Activated CD4-positive, alpha-beta T cell treated with anti-CD3 and anti-CD28 coated beads for 36 hours (primary cell): ENCODE measurements at regions not wholly inside any gene's neighbourhood (a gene's known extent, or its start where the extent isn't known, plus 50 kb on each side); places are given as distances from the start of the nearest gene placed in this dataset.
"Not testable (repeated sequence)": the region's sequence is repeated elsewhere in the genome, so short reads cannot be mapped to it uniquely, and the experiment has no call there.

Source experiments
- ATAC-seq: fragments of 200-7000 bp; cut with Tn5 transposase; one replicate; pipeline ENCODE4 v1.10.0; 2021; ENCODE audit warnings: mild to moderate bottlenecking, moderate library complexity
- CTCF ChIA-PET: fragments of 350-600 bp; sonication (Branson Sonifier 250); formaldehyde crosslinking; loops from one replicate; lab custom pipeline; 2021; ENCODE audit warnings: antibody characterized with exemption; lab: Charles Lee
- POLR2A ChIA-PET: fragments of 350-600 bp; sonication (Branson Sonifier 250); formaldehyde crosslinking; loops from one replicate; lab custom pipeline; 2021; ENCODE audit warnings: antibody characterized with exemption, inconsistent platforms; lab: Charles Lee
- DNase-seq: peaks from one replicate; pipeline ENCODE4 v3.0.0-alpha.2; 2020
- H3K27ac Mint-ChIP-seq: one replicate; pipeline ENCODE4 v1.8.0; 2021; ENCODE audit warnings: mixed read lengths
- H3K27me3 Mint-ChIP-seq: one replicate; pipeline ENCODE4 v1.8.0; 2021; ENCODE audit warnings: mixed read lengths
- H3K36me3 Mint-ChIP-seq: one replicate; pipeline ENCODE4 v1.8.0; 2021; ENCODE audit warnings: low read depth, mixed read lengths
- H3K4me1 Mint-ChIP-seq: one replicate; pipeline ENCODE4 v1.8.0; 2021; ENCODE audit warnings: mixed read lengths
- H3K4me3 Mint-ChIP-seq: one replicate; pipeline ENCODE4 v1.8.0; 2021; ENCODE audit warnings: mild to moderate bottlenecking, moderate library complexity, mixed read lengths
- H3K9me3 Mint-ChIP-seq: one replicate; pipeline ENCODE4 v1.8.0; 2021; ENCODE audit warnings: low read depth, mixed read lengths
- intact Hi-C, 2 experiments: fragments of 100-400 bp; cut with DNase I in 1 of 2; cut with micrococcal nuclease in 1 of 2; formaldehyde crosslinking; loops; one replicate each; pipeline versions ENCODE4 v1.14.2 to v1.15.1; 2022 to 2024; cut with DNase I, micrococcal nuclease

DNA sequence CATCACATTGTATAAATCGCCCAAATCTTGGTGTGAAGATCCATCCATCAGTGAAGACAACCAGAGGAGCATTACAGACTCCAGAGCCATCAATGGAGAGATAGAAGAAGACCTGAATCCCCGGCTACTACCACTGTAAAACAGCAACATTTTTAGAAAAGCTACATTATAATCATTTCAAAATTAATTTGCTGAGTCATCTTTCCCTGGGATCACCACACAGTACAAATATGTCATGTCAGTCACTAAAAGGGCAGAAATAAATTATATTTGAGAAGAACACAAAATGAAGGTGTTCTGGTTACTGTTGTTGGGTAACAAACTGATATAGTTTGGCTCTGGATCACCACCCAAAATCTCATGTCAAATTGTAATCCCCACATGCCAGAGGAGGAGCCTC lies 218.5 kb upstream of the STT3B start:
- no peak overlapping the region for H3K27ac Mint-ChIP-seq

DNA sequence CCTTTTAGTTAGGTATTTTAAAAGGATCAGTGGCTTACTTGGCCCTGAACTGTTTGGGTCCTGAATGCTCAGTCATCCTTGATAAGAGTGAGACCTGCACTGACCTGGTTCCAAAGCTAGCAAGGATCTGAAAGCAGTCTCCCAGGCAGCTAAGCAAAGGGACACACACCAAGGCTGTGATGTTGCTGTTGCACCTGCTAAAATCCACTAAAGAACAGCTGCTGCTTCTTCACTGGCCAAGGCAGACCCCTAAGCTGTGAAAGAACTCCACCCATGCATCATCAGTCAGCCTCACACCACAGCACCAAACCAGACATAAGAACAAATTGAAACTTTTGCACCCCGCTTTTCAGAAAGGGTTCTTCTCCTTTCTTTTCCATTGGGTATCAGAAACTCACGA lies 213.4 kb upstream of the STT3B start:
- POLR2A ChIA-PET: interaction anchor here (0.7 kb wide), 1 partner anchor 274 kb away, joined by 3 read pairs; no protein-coding TSS in a partner anchor
- Mint-ChIP-seq H3K27ac (no peak overlapping the region), H3K4me1 (no peaks in the 10 kb centered on the region), H3K9me3 (peaks cover 3% of the 10 kb centered on the region), H3K4me3 (no peak overlapping the region), H3K27me3 (no peaks in the 10 kb centered on the region), H3K36me3 (peaks cover 6% of the 10 kb centered on the region)
- DNase-seq (no peak), ATAC-seq (no peak)
- CTCF ChIA-PET: no interaction called here
- intact Hi-C loops: no loop called here

More for the DNA sequence above, 218.5 kb upstream of the STT3B start:
- DNase-seq (no peak), ATAC-seq (no peak)
- Mint-ChIP-seq H3K4me1 (peaks cover 3% of the 10 kb centered on the region), H3K4me3 (no peak overlapping the region), H3K36me3 (peaks cover 6% of the 10 kb centered on the region), H3K27me3 (no peaks in the 10 kb centered on the region), H3K9me3 (peaks cover 3% of the 10 kb centered on the region)
- intact Hi-C loops: no loop called here
- CTCF ChIA-PET: no interaction called here
- POLR2A ChIA-PET: no interaction called here

GRCh38 chr3:31321620-31322019 lies 211.1 kb upstream of the STT3B start:
- ATAC-seq: no peak
- peaks cover 3% of the 10 kb centered on the region for H3K36me3 Mint-ChIP-seq
- H3K4me3 Mint-ChIP-seq: no peak overlapping the region
- H3K4me1 Mint-ChIP-seq: no peaks in the 10 kb centered on the region
- intact Hi-C loops: no loop called here
- DNase-seq: no peak
- no peaks in the 10 kb centered on the region for H3K27me3 Mint-ChIP-seq
- H3K27ac Mint-ChIP-seq: no peak overlapping the region
- POLR2A ChIA-PET: no interaction called here
- H3K9me3 Mint-ChIP-seq: peaks cover 2% of the 10 kb centered on the region
- CTCF ChIA-PET: interaction anchor here (0.6 kb wide), 1 partner anchor 1930 kb away, joined by 3 read pairs; no protein-coding TSS in a partner anchor

GRCh38 chr3:31322460-31322859 lies 210.3 kb upstream of the STT3B start:
- H3K36me3 Mint-ChIP-seq: no peaks in the 10 kb centered on the region
- POLR2A ChIA-PET: no interaction called here
- H3K4me3 Mint-ChIP-seq: no peak overlapping the region
- DNase-seq: no peak
- H3K4me1 Mint-ChIP-seq: no peaks in the 10 kb centered on the region
- intact Hi-C loops: no loop called here
- H3K9me3 Mint-ChIP-seq: no peaks in the 10 kb centered on the region
- CTCF ChIA-PET: no interaction called here
- H3K27me3 Mint-ChIP-seq: no peaks in the 10 kb centered on the region
- H3K27ac Mint-ChIP-seq: no peak overlapping the region
- ATAC-seq: no peak

DNA sequence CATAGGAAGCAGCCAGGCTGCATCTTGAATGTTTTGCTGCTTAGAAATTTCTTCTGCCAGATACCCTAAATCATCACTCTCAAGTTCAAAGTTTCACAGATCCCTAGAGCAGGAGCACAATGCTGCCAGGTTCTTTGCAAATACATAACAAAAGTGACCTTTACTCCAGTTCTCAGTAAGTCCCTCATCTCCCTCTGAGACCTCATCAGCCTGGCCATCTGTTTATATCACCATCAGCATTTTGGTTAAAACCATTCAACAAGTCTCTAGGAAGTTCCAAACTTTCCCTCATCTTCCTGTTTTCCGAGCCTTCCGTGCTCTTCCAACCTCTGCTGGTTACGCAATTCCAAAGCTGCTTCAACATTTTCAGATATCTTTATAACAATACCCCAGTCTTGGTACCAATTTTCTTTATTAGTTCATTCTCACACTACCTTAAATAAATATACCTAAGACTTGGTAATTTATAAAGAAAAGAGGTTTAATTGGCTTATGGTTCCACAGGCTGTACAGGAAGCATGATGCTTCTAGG lies 204.8 kb upstream of the STT3B start:
- intact Hi-C loops: not testable (repeated sequence)

GRCh38 chr3:31331278-31331677 lies 201.4 kb upstream of the STT3B start:
- intact Hi-C loops: no loop called here
- Mint-ChIP-seq H3K4me1 (no peaks in the 10 kb centered on the region), H3K27ac (no peak overlapping the region), H3K4me3 (no peak overlapping the region), H3K27me3 (no peaks in the 10 kb centered on the region), H3K9me3 (peaks cover 20% of the 10 kb centered on the region), H3K36me3 (peaks cover 2% of the 10 kb centered on the region)
- CTCF ChIA-PET: no interaction called here
- DNase-seq (no peak), ATAC-seq (no peak)
- POLR2A ChIA-PET: no interaction called here

More for the DNA sequence above, 204.8 kb upstream of the STT3B start:
- ATAC-seq, H3K27me3 Mint-ChIP-seq, H3K4me3 Mint-ChIP-seq, H3K27ac Mint-ChIP-seq, CTCF ChIA-PET, H3K36me3 Mint-ChIP-seq, H3K9me3 Mint-ChIP-seq, POLR2A ChIA-PET, DNase-seq, H3K4me1 Mint-ChIP-seq: not testable (repeated sequence)

DNA sequence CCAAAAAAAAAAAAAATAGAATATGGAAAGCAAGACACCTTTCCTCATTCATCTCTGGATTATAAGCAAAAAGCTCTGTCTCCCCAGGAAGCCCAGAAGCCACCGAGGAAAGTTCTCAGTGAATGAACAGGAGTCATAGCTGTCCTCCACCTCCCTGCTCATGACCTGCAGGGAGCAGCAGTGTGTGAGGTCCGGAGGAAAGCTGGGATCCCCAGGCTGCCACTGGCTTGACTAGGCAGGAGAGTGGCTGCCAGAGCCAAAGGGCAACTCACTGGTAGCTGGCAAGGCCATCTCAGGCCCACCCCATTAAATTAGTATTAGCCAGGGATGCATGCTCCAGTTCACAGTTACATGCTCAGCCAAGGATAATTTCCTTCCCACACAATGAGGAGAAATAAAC lies 191.6 kb upstream of the STT3B start:
- intact Hi-C loops: no loop called here
- no peak overlapping the region for H3K27ac Mint-ChIP-seq
- ATAC-seq (no peak), DNase-seq (no peak)
- no peak overlapping the region for H3K4me3 Mint-ChIP-seq
- ChIA-PET POLR2A (no interaction called here), CTCF (interaction anchor here (0.5 to 0.6 kb wide), 2 partner anchors 17 to 85 kb away, joined by 3 to 4 read pairs; no protein-coding TSS in a partner anchor)
- H3K4me1 Mint-ChIP-seq: no peaks in the 10 kb centered on the region
- no peaks in the 10 kb centered on the region for H3K36me3 Mint-ChIP-seq
- peaks cover 6% of the 10 kb centered on the region for H3K9me3 Mint-ChIP-seq
- H3K27me3 Mint-ChIP-seq: no peaks in the 10 kb centered on the region

- no peaks in the 10 kb centered on the region for H3K4me1 Mint-ChIP-seq
- no peak overlapping the region for H3K4me3 Mint-ChIP-seq
- ATAC-seq (no peak), DNase-seq (no peak)
- POLR2A ChIA-PET: interaction anchor here (0.6 kb wide), 1 partner anchor 503 kb away, joined by 3 read pairs; no protein-coding TSS in a partner anchor
- CTCF ChIA-PET: no interaction called here
- intact Hi-C loops: no loop called here
- H3K9me3 Mint-ChIP-seq: peaks cover 6% of the 10 kb centered on the region
- no peaks in the 10 kb centered on the region for H3K36me3 Mint-ChIP-seq
- H3K27me3 Mint-ChIP-seq: no peaks in the 10 kb centered on the region
- no peak overlapping the region for H3K27ac Mint-ChIP-seq
Measured at GRCh38 chr3:31343075-31343474, 189.7 kb upstream of the STT3B start.

DNA sequence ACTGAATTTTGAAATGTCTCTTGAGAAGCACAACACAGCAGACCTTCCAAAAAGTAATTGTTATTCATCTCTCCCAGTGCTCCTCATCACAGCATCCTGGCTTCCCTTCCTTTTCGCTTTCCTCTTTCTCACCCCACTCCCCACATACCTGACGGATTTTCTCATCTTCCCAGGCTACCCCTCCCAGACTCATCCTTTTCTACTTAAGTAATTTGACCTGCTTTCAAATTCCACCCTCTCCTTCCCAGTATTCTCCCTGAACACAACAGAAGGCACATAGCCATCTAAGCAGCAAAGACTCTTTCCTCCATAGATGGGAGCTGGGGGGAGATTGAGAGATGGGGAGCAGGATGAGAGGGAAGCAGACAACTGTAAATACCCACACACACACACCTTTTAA lies 187.1 kb upstream of the STT3B start:
- no peaks in the 10 kb centered on the region for H3K4me1 Mint-ChIP-seq
- H3K4me3 Mint-ChIP-seq: no peak overlapping the region
- peaks cover 6% of the 10 kb centered on the region for H3K9me3 Mint-ChIP-seq
- no peak overlapping the region for H3K27ac Mint-ChIP-seq
- POLR2A ChIA-PET: no interaction called here
- H3K36me3 Mint-ChIP-seq: no peaks in the 10 kb centered on the region
- H3K27me3 Mint-ChIP-seq: no peaks in the 10 kb centered on the region
- ATAC-seq (no peak), DNase-seq (no peak)
- intact Hi-C loops: no loop called here
- CTCF ChIA-PET: no interaction called here

- DNase-seq (no peak), ATAC-seq (no peak)
- ChIA-PET POLR2A (no interaction called here), CTCF (interaction anchor here (0.8 kb wide), 1 partner anchor 9 kb away, joined by 3 read pairs; no protein-coding TSS in a partner anchor)
- intact Hi-C loops: no loop called here
- Mint-ChIP-seq H3K27ac (no peak overlapping the region), H3K27me3 (no peaks in the 10 kb centered on the region), H3K9me3 (peaks cover 6% of the 10 kb centered on the region), H3K36me3 (no peaks in the 10 kb centered on the region), H3K4me1 (no peaks in the 10 kb centered on the region), H3K4me3 (no peak overlapping the region)
Measured at GRCh38 chr3:31346542-31346979, 186.2 kb upstream of the STT3B start.

DNA sequence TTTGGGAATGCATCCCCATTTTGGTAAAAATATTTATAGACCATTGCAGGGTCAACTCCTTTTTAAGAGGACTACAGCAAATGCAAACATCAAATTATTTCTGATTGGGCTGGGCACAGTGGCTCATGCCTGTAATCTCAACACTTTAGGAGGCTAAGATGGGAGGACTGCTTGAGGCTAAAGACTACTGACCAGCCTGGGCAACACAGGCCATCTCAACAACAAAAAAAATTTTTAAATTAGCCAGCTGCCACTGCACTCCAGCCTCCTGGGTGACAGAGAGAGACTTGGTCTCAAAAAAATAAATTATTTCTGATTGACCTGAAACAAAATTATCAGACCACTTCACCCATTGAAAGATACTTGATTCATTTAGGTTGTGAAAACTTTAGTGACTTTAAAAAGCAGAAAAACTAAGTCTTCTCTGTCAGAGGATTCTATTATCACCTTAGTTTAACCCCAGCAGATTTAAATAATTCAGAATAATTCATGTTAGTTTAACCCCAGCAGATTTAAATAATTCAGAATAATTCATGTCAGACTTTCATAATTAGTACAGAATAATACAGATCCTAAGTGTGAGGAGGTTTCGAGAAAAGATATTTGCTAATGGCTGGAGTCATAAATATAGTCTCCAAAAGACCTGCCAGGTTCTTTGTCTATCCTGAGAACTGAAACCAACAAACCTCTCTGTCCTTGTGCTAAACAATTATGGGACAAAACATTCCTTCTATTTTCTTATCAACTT lies 183.6 kb upstream of the STT3B start:
- intact Hi-C loops: no loop called here
- Mint-ChIP-seq H3K9me3 (peaks cover 9% of the 10 kb centered on the region), H3K27ac (no peak overlapping the region), H3K36me3 (no peaks in the 10 kb centered on the region), H3K4me1 (no peaks in the 10 kb centered on the region), H3K4me3 (no peak overlapping the region), H3K27me3 (no peaks in the 10 kb centered on the region)
- ATAC-seq (no peak), DNase-seq (no peak)
- CTCF ChIA-PET: no interaction called here
- POLR2A ChIA-PET: no interaction called here

GRCh38 chr3:31350307-31350706 lies 182.4 kb upstream of the STT3B start:
- Mint-ChIP-seq H3K27ac (no peak overlapping the region), H3K27me3 (no peaks in the 10 kb centered on the region), H3K36me3 (no peaks in the 10 kb centered on the region), H3K9me3 (peaks cover 6% of the 10 kb centered on the region), H3K4me3 (no peak overlapping the region), H3K4me1 (no peaks in the 10 kb centered on the region)
- intact Hi-C loops: loop anchor here in 1 of 2 experiments (5.0 kb wide), 1 partner anchor 578 kb away; no protein-coding TSS in a partner anchor
- POLR2A ChIA-PET: no interaction called here
- CTCF ChIA-PET: no interaction called here
- ATAC-seq (no peak), DNase-seq (no peak)
